WERI-Rb-1 (cell line): ENCODE measurements at regions not wholly inside any gene's neighbourhood (a gene's known extent, or its start where the extent isn't known, plus 50 kb on each side); places are given as distances from the start of the nearest gene placed in this dataset.

Experiments
- DNase-seq: peaks from one replicate; pipeline ENCODE4 v3.0.0-alpha.2; 2020
- H3K27ac ChIP-seq: fragments of 250-450 bp; sonication (Bioruptor Pico); 2 replicates; pipeline ENCODE4 v1.5.1; 2020; ENCODE audit warnings: mild to moderate bottlenecking, moderate library complexity
- H3K27me3 ChIP-seq: fragments of 250-450 bp; sonication (Bioruptor Pico); 2 replicates; pipeline ENCODE4 v1.5.1; 2021; ENCODE audit warnings: mild to moderate bottlenecking, low read depth, moderate library complexity; ENCODE audit not compliant: insufficient read depth, severe bottlenecking
- H3K36me3 ChIP-seq: fragments of 250-450 bp; sonication (Bioruptor Pico); 2 replicates; pipeline ENCODE4 v1.5.1; 2020; ENCODE audit warnings: mild to moderate bottlenecking, moderate library complexity
- H3K4me3 ChIP-seq: 2 replicates; pipeline ENCODE4 v1.5.1; 2011; ENCODE audit warnings: low read depth, mild to moderate bottlenecking, control low read depth, low read length
- H3K9me3 ChIP-seq: fragments of 250-450 bp; sonication (Bioruptor Pico); 2 replicates; pipeline ENCODE4 v1.5.1; 2021; ENCODE audit warnings: mild to moderate bottlenecking, moderate library complexity; ENCODE audit not compliant: severe bottlenecking
- CTCF ChIP-seq: IDR thresholded peaks from 2 replicates; pipeline ENCODE4 v1.5.1; 2011; ENCODE audit warnings: low read depth, mild to moderate bottlenecking, control low read depth, inconsistent platforms, low read length

DNA sequence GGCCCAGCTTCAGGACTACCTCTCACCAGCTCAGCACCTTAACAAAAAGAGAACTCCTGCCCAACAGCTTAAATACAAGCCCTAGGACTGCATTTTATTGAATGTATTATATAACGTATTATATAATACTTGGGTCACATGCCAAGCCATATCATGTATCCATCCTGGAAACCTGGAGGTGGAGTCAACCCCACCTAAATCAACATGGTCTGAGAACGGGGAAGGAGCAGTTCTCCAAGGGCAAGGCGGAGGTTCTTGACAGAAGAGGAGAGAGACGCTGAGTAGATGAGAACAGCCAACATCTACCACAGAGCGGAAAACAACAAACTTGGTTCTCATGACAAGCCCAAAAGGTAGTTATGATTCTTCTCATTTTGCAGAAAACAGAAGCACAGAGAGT, 163.4 kb downstream of the FGF18 start:
- Histone ChIP-seq H3K27ac (no peak overlapping the region), H3K9me3 (no peaks in the 10 kb centered on the region), H3K4me3 (no peak overlapping the region), H3K36me3 (no peaks in the 10 kb centered on the region), H3K27me3 (peaks cover 3% of the 10 kb centered on the region)
- no peak for DNase-seq
- TF ChIP-seq CTCF: no peak

DNA sequence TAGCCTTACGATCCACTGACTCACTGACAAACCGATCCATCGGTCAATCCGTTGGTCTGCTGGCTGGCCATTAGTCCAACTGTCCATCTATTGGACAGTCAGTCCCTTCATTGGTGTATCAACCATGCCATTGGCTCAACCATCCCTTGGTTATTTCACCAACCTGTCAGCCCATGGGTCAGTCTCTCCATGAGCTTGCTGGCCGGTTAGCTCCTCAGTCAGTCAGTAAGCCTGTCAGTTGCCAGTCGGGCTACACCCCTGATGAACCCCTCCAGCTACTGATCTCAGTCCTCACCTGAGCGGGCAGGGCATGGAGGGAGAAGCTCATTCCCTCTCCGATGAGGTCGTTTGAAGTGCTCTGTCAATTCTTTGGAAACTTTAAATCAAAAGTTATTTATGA, 166.5 kb downstream of the FGF18 start:
- TF ChIP-seq CTCF: no peak
- Histone ChIP-seq H3K36me3 (no peaks in the 10 kb centered on the region), H3K9me3 (no peaks in the 10 kb centered on the region), H3K27ac (no peak overlapping the region), H3K4me3 (no peak overlapping the region), H3K27me3 (peaks cover 3% of the 10 kb centered on the region)
- no peak for DNase-seq

GRCh38 chr5:171586436-171586835, 167.0 kb downstream of the FGF18 start:
- Histone ChIP-seq H3K4me3 (no peak overlapping the region), H3K9me3 (no peaks in the 10 kb centered on the region), H3K27me3 (peaks cover 7% of the 10 kb centered on the region), H3K36me3 (no peaks in the 10 kb centered on the region), H3K27ac (no peak overlapping the region)
- no peak for TF ChIP-seq CTCF
- no peak for DNase-seq

DNA sequence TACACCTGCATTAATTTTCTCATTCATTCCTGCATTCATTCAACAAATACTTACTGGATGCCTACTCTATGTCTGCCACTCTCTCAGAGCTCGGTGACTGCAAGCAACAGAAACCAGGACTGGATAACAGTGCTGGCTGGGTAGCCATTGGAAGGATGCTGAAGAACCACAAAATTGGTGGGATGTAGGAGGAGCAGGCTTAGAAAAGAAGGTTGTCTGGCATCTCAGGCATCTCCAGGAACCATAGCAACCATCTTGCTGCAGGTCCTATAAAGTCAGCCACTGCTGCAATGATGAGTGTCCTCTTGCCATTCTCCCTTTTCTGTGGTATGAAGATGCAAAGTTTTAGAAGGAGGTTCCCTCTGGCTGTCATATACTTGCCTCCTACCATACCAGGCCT, 168.6 kb downstream of the FGF18 start:
- no peak for TF ChIP-seq CTCF
- peaks cover 7% of the 10 kb centered on the region for H3K27me3 ChIP-seq
- H3K27ac ChIP-seq: no peak overlapping the region
- H3K36me3 ChIP-seq: no peaks in the 10 kb centered on the region
- DNase-seq: no peak
- H3K9me3 ChIP-seq: no peaks in the 10 kb centered on the region
- H3K4me3 ChIP-seq: no peak overlapping the region

DNA sequence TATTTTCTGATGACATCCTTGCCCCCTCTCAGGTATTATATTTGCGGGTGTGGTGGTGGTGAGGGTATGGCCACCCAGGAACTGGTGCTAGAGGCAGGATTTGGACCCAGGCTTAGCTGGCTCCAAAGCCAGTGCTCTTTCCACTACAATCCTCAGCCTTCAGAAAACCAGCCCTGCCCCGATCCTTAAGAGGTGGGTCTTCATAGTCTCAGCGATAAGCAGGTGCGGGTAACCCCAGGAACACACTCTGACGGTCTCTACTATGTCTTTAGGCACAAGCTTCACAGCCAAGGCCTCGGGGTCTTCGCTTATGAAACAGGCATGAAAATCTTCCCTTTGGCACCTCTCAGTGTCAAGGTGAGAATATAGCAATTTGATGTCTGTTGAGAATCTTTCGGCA, 169.3 kb downstream of the FGF18 start:
- Histone ChIP-seq H3K4me3 (no peak overlapping the region), H3K27me3 (peaks cover 7% of the 10 kb centered on the region), H3K36me3 (no peaks in the 10 kb centered on the region), H3K9me3 (no peaks in the 10 kb centered on the region), H3K27ac (no peak overlapping the region)
- no peak for DNase-seq
- TF ChIP-seq CTCF: no peak

DNA sequence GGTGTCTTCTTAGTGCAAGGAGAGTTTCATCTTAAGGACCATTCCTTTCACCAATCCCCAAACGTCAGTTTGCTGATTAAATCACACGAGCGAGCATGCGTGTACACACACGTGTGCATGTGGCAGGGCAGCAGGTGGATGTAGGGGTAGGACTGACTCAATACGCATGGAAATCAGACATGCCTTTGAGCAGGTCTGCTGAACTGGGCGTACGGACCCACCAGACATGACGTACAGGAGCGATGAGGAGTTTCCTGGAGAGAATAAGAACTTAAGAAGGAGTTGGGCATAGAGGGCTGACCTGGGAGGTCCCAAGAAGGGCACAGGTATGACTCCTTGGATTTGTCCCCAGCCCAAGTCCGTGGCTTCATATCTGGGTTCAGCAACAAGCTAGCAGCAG, 170.0 kb downstream of the FGF18 start:
- H3K4me3 ChIP-seq: no peak overlapping the region
- no peaks in the 10 kb centered on the region for H3K9me3 ChIP-seq
- H3K36me3 ChIP-seq: no peaks in the 10 kb centered on the region
- H3K27ac ChIP-seq: no peak overlapping the region
- no peak for TF ChIP-seq CTCF
- H3K27me3 ChIP-seq: peaks cover 7% of the 10 kb centered on the region
- no peak for DNase-seq
